Naive thymus-derived CD4-positive, alpha-beta T cell (primary cell): ENCODE measurements at regions not wholly inside any gene's neighbourhood (a gene's known extent, or its start where the extent isn't known, plus 50 kb on each side); places are given as distances from the start of the nearest gene placed in this dataset.

Source experiments
- ATAC-seq: fragments of 150-1000 bp; cut with Tn5 transposase; 2 replicates; pipeline ENCODE4 v1.10.0; 2021; ENCODE audit warnings: mild to moderate bottlenecking, moderate library complexity
- CTCF ChIA-PET: fragments of 350-600 bp; sonication (Branson Sonifier 250); formaldehyde crosslinking; loops from one replicate; lab custom pipeline; 2021; ENCODE audit warnings: antibody characterized with exemption; lab: Charles Lee
- POLR2A ChIA-PET: fragments of 350-600 bp; sonication (Branson Sonifier 250); formaldehyde crosslinking; loops from one replicate; lab custom pipeline; 2021; ENCODE audit warnings: antibody characterized with exemption, inconsistent platforms; lab: Charles Lee
- DNase-seq, 9 donors: peaks; one replicate each; pipeline versions ENCODE4 v3.0.0 to v3.0.0-alpha.2; 2020 to 2022; ENCODE audit warnings: mixed read lengths in 1 of 9
- H3K27ac ChIP-seq: one replicate; pipeline ENCODE4 v1.7.0; 2013; ENCODE audit warnings: mild to moderate bottlenecking, low read depth, low read length, moderate library complexity
- H3K27me3 ChIP-seq, 2 donors: one replicate each; pipeline ENCODE4 v1.7.0; 2013; ENCODE audit warnings: low read length in 2 of 2, mild to moderate bottlenecking in 2 of 2, moderate library complexity in 2 of 2; ENCODE audit not compliant: control insufficient read depth in 2 of 2, insufficient read depth in 2 of 2
- H3K36me3 ChIP-seq, 3 experiments: 1 replicate in 2 of 3; 2 replicates in 1 of 3; pipeline ENCODE4 v1.7.0; 2013; ENCODE audit warnings: low read length in 3 of 3, mild to moderate bottlenecking in 3 of 3, moderate library complexity in 1 of 3; ENCODE audit not compliant: insufficient read depth in 3 of 3, control insufficient read depth in 2 of 3
- H3K4me1 ChIP-seq, 2 donors: one replicate each; pipeline ENCODE4 v1.7.0; 2013; ENCODE audit warnings: low read length in 2 of 2, mild to moderate bottlenecking in 2 of 2, moderate library complexity in 1 of 2; ENCODE audit not compliant: control insufficient read depth in 2 of 2, insufficient read depth in 2 of 2
- H3K4me3 ChIP-seq: 2 replicates; pipeline ENCODE4 v1.7.0; 2013; ENCODE audit warnings: mild to moderate bottlenecking, low read length
- H3K9me3 ChIP-seq, 3 experiments: 1 replicate in 2 of 3; 2 replicates in 1 of 3; pipeline ENCODE4 v1.7.0; 2013; ENCODE audit warnings: low read length in 3 of 3; ENCODE audit not compliant: control insufficient read depth in 2 of 3
- H3K27ac Mint-ChIP-seq, 9 donors: one replicate each; pipeline ENCODE4 v1.8.0; 2020 to 2022; ENCODE audit warnings: mixed read lengths in 9 of 9, mild to moderate bottlenecking in 8 of 9, moderate library complexity in 5 of 9, inconsistent platforms in 2 of 9
- H3K27me3 Mint-ChIP-seq, 5 donors: one replicate each; pipeline ENCODE4 v1.8.0; 2021 to 2022; ENCODE audit warnings: mixed read lengths in 5 of 5, mild to moderate bottlenecking in 1 of 5
- H3K36me3 Mint-ChIP-seq, 5 donors: one replicate each; pipeline ENCODE4 v1.8.0; 2020 to 2022; ENCODE audit warnings: mixed read lengths in 5 of 5, mild to moderate bottlenecking in 3 of 5, inconsistent platforms in 1 of 5
- H3K4me1 Mint-ChIP-seq, 7 donors: one replicate each; pipeline ENCODE4 v1.8.0; 2020 to 2022; ENCODE audit warnings: mixed read lengths in 7 of 7, mild to moderate bottlenecking in 3 of 7, inconsistent platforms in 1 of 7
- H3K4me3 Mint-ChIP-seq, 10 donors: one replicate each; pipeline ENCODE4 v1.8.0; 2020 to 2022; ENCODE audit warnings: mild to moderate bottlenecking in 10 of 10, mixed read lengths in 10 of 10, moderate library complexity in 6 of 10, inconsistent platforms in 2 of 10
- H3K9me3 Mint-ChIP-seq, 11 donors: one replicate each; pipeline ENCODE4 v1.8.0; 2020 to 2022; ENCODE audit warnings: mixed read lengths in 11 of 11, mild to moderate bottlenecking in 4 of 11, inconsistent platforms in 1 of 11, moderate library complexity in 1 of 11
- intact Hi-C, 2 donors: fragments of 100-400 bp; cut with micrococcal nuclease; formaldehyde crosslinking; loops; one replicate each; pipeline ENCODE4 v1.15.1; 2023

- H3K36me3 Mint-ChIP-seq: no peaks in the 10 kb centered on the region
- H3K4me3 Mint-ChIP-seq: peak overlapping the region; percentile 21 to 90 (median 69)
- peaks cover 0 to 76% (median 44%) of the 10 kb centered on the region in 5 donors for H3K27me3 Mint-ChIP-seq
- peaks cover 0 to 23% of the 10 kb centered on the region in 2 donors for H3K4me1 ChIP-seq
- no peak overlapping the region for H3K27ac ChIP-seq
- H3K4me1 Mint-ChIP-seq: peaks cover 12 to 43% (median 23%) of the 10 kb centered on the region in 7 donors
- H3K9me3 ChIP-seq: no peaks in the 10 kb centered on the region
- H3K27me3 ChIP-seq: no peaks in the 10 kb centered on the region
- peak overlapping the region; percentile 63 for H3K4me3 ChIP-seq
- no peaks in the 10 kb centered on the region for H3K9me3 Mint-ChIP-seq
- no peaks in the 10 kb centered on the region for H3K36me3 ChIP-seq
- ChIA-PET POLR2A (no interaction called here), CTCF (no interaction called here)
- intact Hi-C loops: loop anchor here in 1 of 2 donors (1.0 to 5.0 kb wide), 5 partner anchors 19 to 148 kb away; partner anchors contain the start of gene UMPS
- DNase-seq (peak in 7 of 9 donors; percentile 11 to 38 (median 31)), ATAC-seq (peak; percentile 64)
- H3K27ac Mint-ChIP-seq: peak overlapping the region in 8 of 9 donors; percentile 17 to 77 (median 62)
These were observed 146.1 kb upstream of the UMPS start for GRCh38 chr3:124584245-124584551.

DNA sequence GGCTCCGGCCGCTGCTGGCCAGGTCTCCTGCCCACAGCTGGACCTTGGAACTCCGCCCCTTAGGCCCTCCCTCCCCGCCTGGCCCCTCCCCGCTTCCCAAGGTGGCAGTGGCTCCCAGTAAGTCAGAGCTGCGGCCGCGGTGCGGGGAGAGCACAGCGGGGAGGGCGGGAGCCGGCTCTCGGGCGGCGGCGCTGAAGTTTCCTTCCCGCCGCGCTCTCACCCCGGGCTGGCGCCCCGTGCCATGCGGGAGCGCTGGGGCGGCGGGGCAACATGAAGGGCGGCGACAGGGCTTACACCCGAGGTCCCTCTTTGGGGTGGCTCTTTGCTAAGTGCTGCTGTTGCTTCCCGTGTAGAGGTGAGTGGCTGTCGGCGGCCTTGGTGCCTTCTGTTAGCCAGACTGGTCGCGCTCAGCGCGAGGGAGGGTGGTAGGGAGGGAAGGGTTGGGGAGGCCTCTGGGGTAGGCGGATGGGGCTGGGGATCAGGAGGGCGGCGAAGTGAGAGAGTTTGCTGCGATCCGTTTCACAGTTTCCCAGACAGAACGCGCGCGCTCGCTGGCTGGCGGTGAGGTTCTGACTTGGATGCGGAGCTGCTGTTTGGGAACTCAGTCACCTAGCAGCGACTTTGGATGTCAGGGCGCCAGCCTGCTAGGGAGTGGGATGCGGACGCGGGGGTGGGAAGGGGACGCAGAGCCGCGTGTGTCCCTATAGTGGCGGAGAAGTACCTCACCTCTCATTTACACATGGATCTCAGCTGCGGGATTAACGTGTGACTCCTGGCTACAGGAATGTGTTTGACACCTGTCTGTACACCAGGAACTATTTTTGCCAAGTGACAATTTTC lies 145.5 kb upstream of the UMPS start:
- Mint-ChIP-seq H3K4me3 (peak overlapping the region; percentile 66 to 92 (median 82)), H3K4me1 (peaks cover 12 to 44% (median 23%) of the 10 kb centered on the region in 7 donors), H3K27ac (peak overlapping the region in 7 of 9 donors; percentile 8 to 75 (median 56)), H3K36me3 (no peaks in the 10 kb centered on the region), H3K27me3 (peaks cover 0 to 74% (median 45%) of the 10 kb centered on the region in 5 donors), H3K9me3 (no peaks in the 10 kb centered on the region)
- Histone ChIP-seq H3K4me1 (peaks cover 0 to 23% of the 10 kb centered on the region in 2 donors), H3K4me3 (peak overlapping the region; percentile 63), H3K27me3 (no peaks in the 10 kb centered on the region), H3K9me3 (no peaks in the 10 kb centered on the region), H3K36me3 (no peaks in the 10 kb centered on the region), H3K27ac (no peak overlapping the region)
- ATAC-seq (peak; percentile 65), DNase-seq (peak in 6 of 9 donors; percentile 3 to 19 (median 11))
- ChIA-PET CTCF (interaction anchor here (1.7 kb wide), 1 partner anchor 22 kb away, joined by 5 read pairs; no protein-coding TSS in a partner anchor), POLR2A (interaction anchor here (0.6 kb wide), 1 partner anchor 72 kb away, joined by 3 read pairs; no protein-coding TSS in a partner anchor)
- intact Hi-C loops: loop anchor here in 1 of 2 donors (1.0 to 5.0 kb wide), 5 partner anchors 19 to 148 kb away; partner anchors contain the start of gene UMPS

DNA sequence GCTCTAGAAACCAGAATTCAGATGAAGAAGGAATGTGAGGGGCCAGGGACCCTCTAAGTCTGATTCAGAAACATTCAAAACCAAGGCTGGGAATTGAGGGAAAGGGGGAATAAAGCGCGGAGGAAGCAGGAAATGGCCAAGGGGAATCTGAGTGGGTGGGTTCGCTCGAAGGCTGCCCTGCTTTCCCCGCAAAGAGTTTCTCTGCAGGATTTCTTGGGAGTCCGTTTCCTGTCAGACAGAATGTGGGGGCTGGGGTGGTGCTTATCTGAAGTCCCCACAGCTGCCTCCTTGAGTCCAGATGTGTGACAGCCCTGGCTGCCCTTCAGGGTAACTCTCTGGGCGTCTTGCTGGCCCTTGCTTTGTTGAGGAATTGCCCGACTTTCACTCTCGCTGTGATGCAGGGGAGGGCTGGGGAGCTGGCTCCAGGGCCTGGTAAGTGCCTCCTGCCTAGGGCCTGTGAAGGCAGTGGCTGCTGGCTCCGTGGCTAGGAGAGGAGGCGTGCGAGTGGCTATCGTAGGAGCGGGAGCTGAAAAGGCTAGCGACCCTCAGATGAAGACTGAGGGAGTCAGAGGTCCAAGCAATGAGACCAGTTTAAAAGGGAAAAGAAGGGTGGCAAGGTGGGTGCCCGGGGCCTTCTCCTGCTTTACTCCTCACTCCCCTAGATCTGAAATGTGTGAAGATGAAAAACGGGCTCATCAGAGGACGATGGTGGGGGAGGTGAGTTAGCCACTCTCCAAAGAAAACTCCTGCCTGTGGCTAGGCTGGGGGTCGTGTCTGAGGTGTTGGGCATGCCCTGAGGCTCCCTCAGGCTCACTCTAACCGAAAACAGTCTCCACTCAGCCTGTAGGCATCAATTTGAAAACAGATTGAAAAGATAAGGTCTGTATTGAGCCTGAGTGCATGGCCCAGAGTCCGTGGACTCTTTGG lies 143.9 kb upstream of the UMPS start:
- no peak for ATAC-seq
- ChIA-PET CTCF (interaction anchor here (0.6 to 1.7 kb wide), 2 partner anchors 23 to 28 kb away, joined by 3 to 5 read pairs; no protein-coding TSS in a partner anchor), POLR2A (no interaction called here)
- H3K27me3 ChIP-seq: no peaks in the 10 kb centered on the region
- H3K4me1 ChIP-seq: peaks cover 0 to 23% of the 10 kb centered on the region in 2 donors
- no peaks in the 10 kb centered on the region for H3K36me3 Mint-ChIP-seq
- H3K4me1 Mint-ChIP-seq: peaks cover 12 to 50% (median 23%) of the 10 kb centered on the region in 7 donors
- peaks cover 0 to 74% (median 45%) of the 10 kb centered on the region in 5 donors for H3K27me3 Mint-ChIP-seq
- peak overlapping the region in 4 of 10 donors; percentile 44 to 92 (median 80) for H3K4me3 Mint-ChIP-seq
- DNase-seq: no peak
- no peaks in the 10 kb centered on the region for H3K36me3 ChIP-seq
- intact Hi-C loops: no loop called here
- no peak overlapping the region for H3K4me3 ChIP-seq
- no peaks in the 10 kb centered on the region for H3K9me3 ChIP-seq
- no peak overlapping the region for H3K27ac Mint-ChIP-seq
- H3K9me3 Mint-ChIP-seq: no peaks in the 10 kb centered on the region
- H3K27ac ChIP-seq: no peak overlapping the region

GRCh38 chr3:124587053-124587408 lies 143.2 kb upstream of the UMPS start:
- Histone ChIP-seq H3K9me3 (no peaks in the 10 kb centered on the region), H3K27ac (no peak overlapping the region), H3K27me3 (no peaks in the 10 kb centered on the region), H3K36me3 (no peaks in the 10 kb centered on the region), H3K4me3 (no peak overlapping the region), H3K4me1 (peaks cover 0 to 23% of the 10 kb centered on the region in 2 donors)
- POLR2A ChIA-PET: no interaction called here
- DNase-seq (no peak), ATAC-seq (no peak)
- Mint-ChIP-seq H3K4me3 (peak overlapping the region in 1 of 10 donors; percentile 90), H3K9me3 (no peaks in the 10 kb centered on the region), H3K4me1 (peaks cover 12 to 55% (median 23%) of the 10 kb centered on the region in 7 donors), H3K36me3 (no peaks in the 10 kb centered on the region), H3K27ac (no peak overlapping the region), H3K27me3 (peaks cover 0 to 68% (median 44%) of the 10 kb centered on the region in 5 donors)
- intact Hi-C loops: no loop called here
- CTCF ChIA-PET: no interaction called here

- peaks cover 15 to 45% (median 22%) of the 10 kb centered on the region in 7 donors for H3K4me1 Mint-ChIP-seq
- DNase-seq (no peak), ATAC-seq (no peak)
- Histone ChIP-seq H3K36me3 (no peaks in the 10 kb centered on the region), H3K27ac (no peak overlapping the region), H3K4me1 (peaks cover 0 to 23% of the 10 kb centered on the region in 2 donors), H3K27me3 (no peaks in the 10 kb centered on the region), H3K4me3 (no peak overlapping the region), H3K9me3 (no peaks in the 10 kb centered on the region)
- ChIA-PET CTCF (no interaction called here), POLR2A (no interaction called here)
- H3K9me3 Mint-ChIP-seq: no peaks in the 10 kb centered on the region
- no peak overlapping the region for H3K27ac Mint-ChIP-seq
- H3K4me3 Mint-ChIP-seq: no peak overlapping the region
- H3K36me3 Mint-ChIP-seq: no peaks in the 10 kb centered on the region
- intact Hi-C loops: no loop called here
- peaks cover 0 to 59% (median 43%) of the 10 kb centered on the region in 5 donors for H3K27me3 Mint-ChIP-seq
These were observed 142.2 kb upstream of the UMPS start for GRCh38 chr3:124588036-124588435.

DNA sequence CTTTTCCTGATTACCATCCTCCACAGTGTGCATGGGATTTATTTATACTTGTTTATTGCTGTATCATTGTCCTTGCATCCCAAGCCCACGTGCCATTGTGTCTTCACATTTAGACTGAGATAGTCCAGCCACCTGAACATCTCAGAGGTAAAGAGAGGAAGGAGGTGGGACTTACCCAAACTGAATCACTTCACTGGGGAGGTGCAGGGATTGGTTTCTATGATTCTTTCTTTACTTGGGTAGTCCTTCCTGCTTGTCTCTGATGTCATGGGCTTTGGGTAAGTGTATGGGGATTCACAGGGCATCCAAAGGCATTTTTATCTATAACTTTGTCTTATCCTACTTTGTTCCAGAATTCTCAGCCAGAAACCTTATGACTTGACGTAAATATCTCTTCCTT lies 141.5 kb upstream of the UMPS start:
- no peaks in the 10 kb centered on the region for H3K9me3 Mint-ChIP-seq
- no peak for ATAC-seq
- Histone ChIP-seq H3K9me3 (no peaks in the 10 kb centered on the region), H3K36me3 (no peaks in the 10 kb centered on the region), H3K4me1 (peaks cover 0 to 18% of the 10 kb centered on the region in 2 donors), H3K4me3 (no peak overlapping the region), H3K27ac (no peak overlapping the region), H3K27me3 (no peaks in the 10 kb centered on the region)
- H3K36me3 Mint-ChIP-seq: no peaks in the 10 kb centered on the region
- H3K27ac Mint-ChIP-seq: no peak overlapping the region
- no peak for DNase-seq
- peaks cover 10 to 38% (median 18%) of the 10 kb centered on the region in 7 donors for H3K4me1 Mint-ChIP-seq
- intact Hi-C loops: no loop called here
- peak overlapping the region in 1 of 10 donors; percentile 13 for H3K4me3 Mint-ChIP-seq
- ChIA-PET POLR2A (no interaction called here), CTCF (no interaction called here)
- H3K27me3 Mint-ChIP-seq: peaks cover 0 to 57% (median 37%) of the 10 kb centered on the region in 5 donors
